HL-60/S4 treated with retinoic acid at 250 ng/mL for 4 days and 3 days (cell line): ENCODE measurements at regions not wholly inside any gene's neighbourhood (a gene's known extent, or its start where the extent isn't known, plus 50 kb on each side); places are given as distances from the start of the nearest gene placed in this dataset.

ENCODE experiments used
- in situ Hi-C: fragments of 300-500 bp; cut with MboI; formaldehyde crosslinking; loops from 2 replicates; pipeline ENCODE4 v1.7.0; 2022; ENCODE audit warnings: low sequenced_read_pairs

GRCh38 chr6:82072751-82073150, 174.8 kb downstream of the IBTK start:
- in situ Hi-C loops, result no loop called here

DNA sequence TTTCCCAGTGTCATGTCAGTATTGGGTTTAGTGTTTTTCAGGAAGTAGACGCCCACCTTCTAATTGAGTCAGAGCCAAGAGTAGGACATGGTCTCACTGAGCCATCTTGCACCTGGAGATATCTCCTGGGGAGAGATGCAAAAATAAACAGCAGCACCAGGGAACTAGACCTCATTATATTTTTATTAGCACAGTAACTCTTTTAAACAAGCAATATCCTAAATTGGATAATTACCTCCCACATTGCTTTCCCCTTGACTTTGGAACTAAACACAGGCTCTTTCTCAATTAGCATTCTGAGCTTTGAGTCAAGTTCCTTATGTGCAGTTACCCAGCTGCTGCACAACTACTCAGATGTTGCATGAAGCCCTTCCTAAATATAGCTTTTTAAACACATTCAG, 175.4 kb downstream of the IBTK start:
- in situ Hi-C loops, result no loop called here

- in situ Hi-C loops, result no loop called here
Observed at GRCh38 chr6:82068721-82069120, 178.8 kb downstream of the IBTK start.

- in situ Hi-C loops, result no loop called here
Observed at GRCh38 chr6:82066991-82067411, 180.5 kb downstream of the IBTK start.

GRCh38 chr6:82066196-82066595, 181.3 kb downstream of the IBTK start:
- in situ Hi-C loops, result no loop called here

DNA sequence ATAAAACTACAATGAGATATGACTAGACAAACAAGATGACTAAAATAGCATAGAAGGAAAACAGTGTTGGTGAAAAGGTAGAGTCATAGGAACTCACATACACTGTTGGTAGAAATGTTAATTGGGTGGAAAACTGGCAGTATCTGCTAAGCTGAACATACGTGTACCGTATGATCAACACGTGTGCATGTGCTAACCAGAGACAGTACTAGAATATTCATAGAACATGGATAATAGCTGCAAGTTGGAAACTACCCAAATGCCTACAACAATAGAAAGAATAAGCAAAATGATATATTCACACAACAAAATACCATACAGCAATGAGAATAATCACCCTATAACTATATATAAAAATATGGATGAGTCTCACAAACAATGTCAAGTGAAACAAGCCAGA, 184.0 kb downstream of the IBTK start:
- in situ Hi-C loops, result no loop called here

DNA sequence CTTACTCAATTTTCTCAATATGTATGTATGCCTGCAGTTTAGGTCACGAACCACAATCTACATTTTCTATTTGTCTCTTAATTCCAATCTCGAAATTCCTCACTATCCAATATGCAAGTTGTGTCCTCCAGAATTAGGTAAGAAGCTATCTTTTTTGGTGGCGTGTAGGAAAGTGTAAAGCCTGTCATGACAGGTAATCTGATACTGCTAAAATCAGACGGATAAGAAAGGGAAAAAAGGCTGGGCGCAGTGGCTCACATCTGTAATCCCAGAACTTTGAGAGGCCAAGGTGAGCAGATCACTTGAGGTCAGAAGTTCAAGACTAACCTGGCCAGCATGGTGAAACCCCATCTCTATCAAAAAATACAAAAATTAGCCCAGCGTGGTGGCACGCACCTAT, 185.3 kb downstream of the IBTK start:
- in situ Hi-C loops, result no loop called here

GRCh38 chr6:82057846-82058554, 189.5 kb downstream of the IBTK start:
- in situ Hi-C loops, result no loop called here

DNA sequence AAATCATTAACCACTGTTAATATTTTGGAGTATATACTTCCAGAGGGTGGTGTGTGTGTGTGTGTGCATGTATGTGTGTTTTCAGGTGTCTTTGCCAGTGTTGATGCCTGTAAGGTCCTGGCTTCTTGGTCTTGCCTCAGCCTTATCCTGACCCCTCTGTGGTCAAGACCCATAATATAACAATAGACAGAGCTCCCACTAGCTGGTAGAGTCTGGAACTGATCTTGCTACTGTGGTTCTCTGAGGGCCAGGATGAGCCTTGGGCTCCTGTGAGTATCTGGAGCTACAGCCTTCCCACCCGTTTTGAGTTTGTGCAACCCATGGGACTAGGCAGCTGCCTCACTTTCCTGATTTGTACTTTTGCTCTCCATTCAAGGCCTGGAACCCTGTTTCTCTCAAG, 191.0 kb downstream of the IBTK start:
- in situ Hi-C loops, result no loop called here

- in situ Hi-C loops, result no loop called here
Observed at GRCh38 chr6:82045965-82046756, 201.4 kb downstream of the IBTK start.

DNA sequence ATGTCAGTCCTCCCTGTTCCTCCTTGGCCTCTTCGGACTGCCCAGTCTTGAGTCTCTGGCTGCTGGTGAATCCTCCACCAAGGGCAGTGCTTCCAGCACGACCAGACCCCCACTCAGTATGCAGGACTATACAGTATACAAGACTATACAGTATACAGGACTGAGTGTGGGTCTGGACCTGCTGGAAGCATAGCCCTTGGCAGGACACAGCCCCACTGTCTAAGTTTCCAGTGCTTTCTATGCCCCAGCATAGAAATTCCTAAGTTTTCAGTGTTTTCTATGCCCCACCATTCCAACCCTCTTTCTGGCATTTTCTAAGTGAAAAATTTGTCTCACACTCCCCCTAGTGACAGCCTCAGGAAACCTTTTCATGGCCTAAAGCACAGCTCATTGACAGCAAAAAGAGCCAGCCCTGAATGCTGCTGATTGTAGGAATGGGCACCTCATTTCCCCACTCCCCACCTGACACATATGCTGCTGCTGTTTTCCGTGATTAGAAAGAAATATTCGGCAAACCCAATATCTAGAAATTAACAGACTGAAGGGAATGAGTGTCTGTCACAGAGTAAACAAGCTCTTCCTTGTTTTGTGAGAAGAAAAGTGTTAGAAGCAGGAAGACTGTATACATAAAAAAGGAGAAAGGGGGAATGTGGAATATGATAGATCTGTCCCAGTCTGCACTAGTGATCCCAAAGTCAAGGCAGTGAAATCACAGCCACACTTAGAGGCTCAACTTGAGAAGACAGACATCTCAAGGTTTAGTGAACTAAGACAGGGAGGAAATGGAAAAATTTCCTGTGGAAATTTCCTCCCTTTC, 206.9 kb downstream of the IBTK start:
- in situ Hi-C loops, result no loop called here

DNA sequence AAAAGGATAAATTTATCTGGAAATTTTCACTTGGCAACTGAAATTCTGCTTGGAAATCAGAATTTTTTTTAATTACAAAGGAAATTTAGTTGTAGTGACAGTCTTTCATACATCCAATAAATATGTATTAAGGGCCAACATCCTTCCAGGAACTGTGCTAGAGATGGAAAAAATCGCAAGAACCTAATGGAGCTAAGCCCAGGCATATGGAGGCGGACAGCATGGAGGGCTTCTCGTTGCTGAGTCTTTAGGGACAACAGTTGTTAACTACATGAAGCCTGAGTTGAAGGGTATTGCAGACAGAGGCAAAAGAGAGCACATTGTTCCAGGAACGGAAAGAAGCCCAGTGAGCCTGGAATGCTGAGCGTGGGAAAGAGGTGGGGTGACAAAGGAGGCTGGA, 208.9 kb downstream of the IBTK start:
- in situ Hi-C loops, result no loop called here

- in situ Hi-C loops, result no loop called here
Observed at GRCh38 chr6:82035526-82035925, 212.0 kb downstream of the IBTK start.

GRCh38 chr6:82033631-82034211, 213.8 kb downstream of the IBTK start:
- in situ Hi-C loops, result no loop called here

- in situ Hi-C loops, result no loop called here
Observed at GRCh38 chr6:82032444-82032843, 215.1 kb downstream of the IBTK start.

DNA sequence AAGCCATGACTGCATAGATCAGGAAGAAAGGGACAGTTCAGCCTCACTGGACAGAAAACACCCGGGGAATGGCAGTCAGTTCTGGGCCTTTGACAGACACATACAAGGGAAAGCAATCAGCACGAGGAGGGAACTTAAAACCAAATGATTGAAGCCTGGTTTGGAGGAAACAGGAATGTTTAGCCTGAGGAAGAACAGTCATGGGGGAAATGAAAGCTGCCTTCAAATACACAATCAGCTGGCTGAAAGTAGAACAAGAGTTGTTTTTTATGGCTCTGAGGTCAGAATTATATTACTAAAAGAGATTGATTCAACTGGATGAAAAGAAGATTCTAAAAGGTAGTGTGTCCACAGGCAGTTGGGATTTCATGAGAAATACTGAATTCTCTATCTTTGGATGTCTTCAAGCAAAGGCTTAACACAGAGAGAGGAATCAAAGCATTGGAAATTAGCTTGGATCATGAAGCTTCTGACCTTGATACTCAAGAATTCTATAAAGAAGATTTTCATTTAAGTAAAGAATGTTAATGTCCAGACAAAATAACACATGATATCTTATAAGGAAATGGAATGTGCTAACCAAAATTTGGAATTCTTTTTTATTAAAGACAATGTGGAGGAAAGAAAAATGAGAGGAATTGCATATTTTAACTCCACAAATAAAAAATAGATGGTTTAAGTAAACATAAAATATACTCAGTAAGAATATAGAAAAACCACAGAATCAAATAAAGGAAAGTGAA, 216.6 kb downstream of the IBTK start:
- in situ Hi-C loops, result no loop called here

- in situ Hi-C loops, result no loop called here
Observed at GRCh38 chr6:82030301-82030700, 217.2 kb downstream of the IBTK start.

GRCh38 chr6:82025271-82025670, 222.3 kb downstream of the IBTK start:
- in situ Hi-C loops, result no loop called here

- in situ Hi-C loops, result no loop called here
Observed at GRCh38 chr6:82022614-82023129, 224.9 kb downstream of the IBTK start.

DNA sequence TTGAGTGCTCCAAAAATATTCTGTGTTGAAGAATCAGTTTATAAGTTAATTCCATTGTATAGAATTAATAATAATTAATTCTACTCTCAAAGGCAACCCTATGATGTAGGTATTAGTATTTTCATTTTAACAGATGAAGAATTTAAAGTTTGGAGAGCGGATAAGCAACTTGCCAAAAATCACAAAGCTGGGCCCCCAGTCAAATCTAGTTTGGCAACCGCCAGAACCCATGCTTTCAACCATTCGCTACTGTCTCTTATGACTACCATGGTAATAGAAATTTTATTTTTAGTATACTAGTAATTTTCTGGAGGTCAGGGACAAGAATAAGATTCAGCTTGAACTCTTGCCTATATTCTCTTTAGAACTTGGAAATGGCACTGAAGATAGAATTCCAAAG, 229.8 kb downstream of the IBTK start:
- in situ Hi-C loops, result no loop called here
